ENCODE measurements at regions not wholly inside any gene's neighbourhood (a gene's known extent, or its start where the extent isn't known, plus 50 kb on each side); places are given as distances from the start of the nearest gene placed in this dataset.

DNA sequence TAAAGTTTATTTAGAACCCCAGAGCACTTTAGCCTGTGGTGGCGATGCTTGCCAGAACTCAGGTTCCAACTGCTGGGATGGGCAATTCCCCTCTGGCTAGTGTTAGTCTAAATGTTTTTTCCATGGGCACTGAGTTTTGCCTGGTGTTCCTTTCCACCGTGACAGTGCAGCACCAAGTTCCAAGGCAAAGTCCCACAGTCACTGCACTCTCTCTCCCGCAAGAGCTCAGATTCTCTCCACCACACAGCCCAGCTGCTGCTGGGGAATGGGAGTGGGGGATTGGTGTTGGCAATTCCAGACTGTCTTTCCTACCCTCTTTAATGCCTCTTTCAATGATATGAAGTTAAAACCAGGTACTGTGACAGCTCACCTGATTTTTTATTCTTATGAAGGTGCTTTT, 247.6 kb downstream of the ALDH8A1 start:
- TF ChIP-seq, protein P1, sequence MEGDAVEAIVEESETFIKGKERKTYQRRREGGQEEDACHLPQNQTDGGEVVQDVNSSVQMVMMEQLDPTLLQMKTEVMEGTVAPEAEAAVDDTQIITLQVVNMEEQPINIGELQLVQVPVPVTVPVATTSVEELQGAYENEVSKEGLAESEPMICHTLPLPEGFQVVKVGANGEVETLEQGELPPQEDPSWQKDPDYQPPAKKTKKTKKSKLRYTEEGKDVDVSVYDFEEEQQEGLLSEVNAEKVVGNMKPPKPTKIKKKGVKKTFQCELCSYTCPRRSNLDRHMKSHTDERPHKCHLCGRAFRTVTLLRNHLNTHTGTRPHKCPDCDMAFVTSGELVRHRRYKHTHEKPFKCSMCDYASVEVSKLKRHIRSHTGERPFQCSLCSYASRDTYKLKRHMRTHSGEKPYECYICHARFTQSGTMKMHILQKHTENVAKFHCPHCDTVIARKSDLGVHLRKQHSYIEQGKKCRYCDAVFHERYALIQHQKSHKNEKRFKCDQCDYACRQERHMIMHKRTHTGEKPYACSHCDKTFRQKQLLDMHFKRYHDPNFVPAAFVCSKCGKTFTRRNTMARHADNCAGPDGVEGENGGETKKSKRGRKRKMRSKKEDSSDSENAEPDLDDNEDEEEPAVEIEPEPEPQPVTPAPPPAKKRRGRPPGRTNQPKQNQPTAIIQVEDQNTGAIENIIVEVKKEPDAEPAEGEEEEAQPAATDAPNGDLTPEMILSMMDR (IDR thresholded peaks at IDR 0.05) = no peak
- TF ChIP-seq EP300 (IDR thresholded peaks at IDR 0.05) (no peak), POLR2AphosphoS5 (IDR thresholded peaks at IDR 0.05) (no peak)

Data from suprapubic skin (tissue), 4 donors.